Liver (tissue), 3 donors: ENCODE measurements at regions not wholly inside any gene's neighbourhood (a gene's known extent, or its start where the extent isn't known, plus 50 kb on each side); places are given as distances from the start of the nearest gene placed in this dataset.

ENCODE experiments used
- CTCF ChIP-seq: fragments of 150-350 bp; IDR thresholded peaks from 2 replicates; pipeline ENCODE4 v1.5.1; 2017; ENCODE audit warnings: improper control_type of control experiment, low read depth, low read length; ENCODE audit not compliant: missing input control
- JUND ChIP-seq, 2 donors: IDR thresholded peaks; 2 replicates each; pipeline ENCODE4 v1.6.1; 2016; ENCODE audit warnings: antibody characterized with exemption in 2 of 2
- donor health status: healthy.
- donor health status: healthy.

DNA sequence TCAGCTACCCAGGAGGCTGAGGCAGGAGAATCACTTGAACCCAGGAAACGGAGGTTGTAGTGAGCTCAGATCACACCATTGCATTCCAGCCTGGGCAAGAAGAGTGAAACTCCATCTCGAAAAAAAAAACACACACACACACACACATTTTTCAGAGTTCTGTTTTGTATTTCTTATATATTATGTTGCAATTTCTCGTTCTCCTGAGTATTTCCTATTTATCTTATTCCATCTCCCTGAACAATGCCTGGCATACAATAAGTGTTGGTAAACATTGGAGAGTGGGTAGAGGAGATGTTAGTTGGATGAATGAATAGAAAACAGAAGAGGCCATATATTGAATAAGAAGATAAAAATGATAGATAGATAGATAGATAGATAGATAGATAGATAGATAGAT lies 167.8 kb upstream of the CDH5 start:
- TF ChIP-seq CTCF (no peak), JUND (IDR thresholded peaks at IDR 0.05) (no peak)
